Posterior cingulate gyrus (tissue), 11 donors: ENCODE measurements at regions not wholly inside any gene's neighbourhood (a gene's known extent, or its start where the extent isn't known, plus 50 kb on each side); places are given as distances from the start of the nearest gene placed in this dataset.

ENCODE experiments used
- DNase-seq, 10 donors: peaks; one replicate each; pipeline versions ENCODE4 v3.0.0 to v3.0.0-alpha.2; 2020 to 2021; ENCODE audit warnings: mixed read lengths in 3 of 10
- intact Hi-C: fragments of 100-400 bp; cut with DNase I; formaldehyde crosslinking; loops from one replicate; pipeline ENCODE4 v1.15.1; 2023

DNA sequence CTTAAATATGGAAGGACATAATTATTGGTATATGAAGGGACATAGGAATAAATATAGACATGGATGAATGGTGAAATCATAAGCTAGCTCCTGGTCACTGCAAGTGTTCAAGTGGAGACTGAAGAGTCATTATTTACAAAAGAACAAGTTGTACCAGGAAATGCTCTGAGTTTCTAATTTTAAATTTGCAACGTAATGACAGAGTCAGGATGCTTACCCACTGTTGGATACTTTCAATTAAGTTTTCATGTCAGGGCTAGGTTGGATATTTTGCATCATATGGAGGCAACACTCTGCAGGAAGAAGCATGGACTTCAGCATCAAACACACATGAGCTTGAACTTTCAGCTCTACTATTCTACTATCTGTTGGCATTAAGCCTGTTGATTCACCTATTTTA is 499.6 kb upstream of the C1orf87 start:
- no peak for DNase-seq

DNA sequence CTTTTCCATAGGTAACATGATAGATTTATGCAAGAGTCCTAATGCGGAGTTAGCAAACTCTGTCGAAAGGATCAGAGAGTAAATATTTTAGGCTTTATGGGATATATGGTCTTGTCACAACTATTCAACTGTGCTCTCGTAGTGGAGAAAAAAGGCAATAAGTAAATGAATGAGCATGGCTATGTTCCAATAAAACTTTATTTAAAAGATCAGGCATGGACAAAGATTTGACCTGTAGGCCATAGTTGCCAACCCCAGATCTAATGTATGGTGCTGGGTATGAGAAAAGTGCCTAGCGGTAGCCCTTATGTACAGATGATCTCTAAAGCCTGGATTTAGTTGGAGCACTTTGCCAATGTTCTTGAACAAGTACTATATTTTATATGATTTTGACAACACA is 498.8 kb upstream of the C1orf87 start:
- intact Hi-C loops = no loop called here
- DNase-seq = no peak

More for the DNA sequence above, 499.6 kb upstream of the C1orf87 start:
- intact Hi-C loops = no loop called here

DNA sequence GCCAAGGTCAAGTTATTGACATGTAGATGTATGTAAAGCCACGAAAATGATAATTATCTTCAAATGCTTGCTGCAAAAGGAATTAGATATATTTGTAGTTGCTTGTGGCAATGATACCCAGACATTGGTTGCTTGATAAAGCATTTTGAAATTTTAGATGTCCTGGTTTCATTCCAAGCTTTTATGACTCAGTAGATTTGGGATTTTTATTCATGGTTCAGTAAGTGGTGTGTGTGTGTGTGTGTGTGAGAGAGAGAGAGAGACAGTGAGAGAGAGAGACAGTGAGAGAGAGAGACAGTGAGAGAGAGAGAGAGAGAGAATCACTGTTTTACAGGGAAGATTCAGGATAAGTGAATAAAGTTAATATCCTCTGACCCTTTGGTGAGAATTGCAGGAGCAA is 498.2 kb upstream of the C1orf87 start:
- DNase-seq = no peak
- intact Hi-C loops = no loop called here

DNA sequence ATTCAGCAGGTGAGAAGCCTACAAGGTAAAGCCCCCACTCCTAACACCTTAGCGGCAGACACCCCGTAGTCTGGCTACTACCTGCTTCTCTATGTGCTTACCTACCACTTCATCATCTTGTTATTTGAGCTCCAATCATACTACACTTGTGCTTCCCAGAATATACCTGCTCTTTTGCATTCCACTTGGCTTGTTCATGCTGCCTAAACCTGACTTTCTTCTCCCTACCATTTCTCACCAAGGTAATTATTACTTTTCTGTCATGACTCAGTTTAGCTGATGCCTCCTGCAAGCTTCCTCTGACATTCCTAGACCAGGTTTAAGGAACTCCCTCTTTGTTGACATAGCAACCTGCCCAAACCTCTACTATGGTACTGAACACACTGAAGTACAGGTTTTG is 495.6 kb upstream of the C1orf87 start:
- no peak for DNase-seq
- intact Hi-C loops = no loop called here

DNA sequence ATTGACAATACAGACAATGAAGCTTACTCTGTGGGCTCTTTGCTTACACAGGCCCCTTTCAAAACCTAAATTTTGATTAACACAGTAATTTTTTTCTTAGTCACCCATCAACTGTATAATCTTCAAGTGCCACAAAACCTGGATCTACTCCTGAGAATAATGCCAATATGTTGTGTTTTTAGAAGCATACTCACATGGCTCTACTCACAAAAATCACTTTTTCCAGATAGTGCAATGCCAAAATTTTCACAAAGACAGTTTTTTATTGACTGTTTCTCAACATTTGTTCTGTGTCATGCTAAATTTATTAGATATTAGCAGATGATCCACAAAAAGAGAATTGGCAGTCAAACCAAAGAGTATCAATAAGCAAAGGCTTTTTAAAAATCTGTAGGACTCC is 493.7 kb upstream of the C1orf87 start:
- no peak for DNase-seq

DNA sequence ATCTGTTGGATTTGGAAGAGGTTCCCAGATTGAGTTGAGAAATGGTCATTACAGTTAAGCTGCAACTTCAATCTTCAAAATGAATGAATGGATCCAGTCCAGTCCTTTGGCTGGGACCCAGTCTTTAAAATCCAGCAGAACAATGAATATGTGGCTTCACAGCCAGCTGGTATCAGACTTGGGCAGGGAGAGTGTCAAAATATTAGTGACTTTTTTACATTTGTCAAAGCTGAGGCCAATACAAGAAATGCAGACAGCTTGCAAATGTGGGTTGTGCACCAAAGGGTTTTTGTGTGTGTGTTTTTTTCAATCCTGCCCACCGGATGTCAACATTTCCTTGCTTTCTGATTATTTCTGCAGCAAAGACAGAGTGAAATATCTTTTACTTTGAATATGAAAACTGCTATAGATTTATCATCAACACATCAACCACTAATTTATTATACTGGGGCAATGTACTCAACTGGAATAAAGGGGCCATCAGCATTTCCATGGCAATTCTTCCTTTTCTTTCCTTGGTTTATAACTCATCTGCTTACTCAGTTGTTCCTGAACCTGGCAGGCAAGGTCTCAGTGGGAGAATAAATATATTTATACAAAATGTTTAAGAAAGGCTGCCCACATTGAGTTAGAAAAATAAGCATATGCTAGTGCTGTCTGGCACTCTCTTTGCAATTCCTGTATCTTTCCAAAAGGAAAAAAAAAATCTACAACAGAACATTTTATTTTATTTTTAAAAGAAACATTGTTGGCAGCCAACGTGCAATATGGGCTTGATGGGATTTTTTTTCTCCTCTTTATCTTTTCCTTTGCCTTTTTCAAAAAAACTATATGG is 491.6 kb upstream of the C1orf87 start:
- peak in 1 of 10 donors; percentile 3 for DNase-seq
- intact Hi-C loops = no loop called here

More for the DNA sequence above, 493.7 kb upstream of the C1orf87 start:
- intact Hi-C loops = no loop called here

DNA sequence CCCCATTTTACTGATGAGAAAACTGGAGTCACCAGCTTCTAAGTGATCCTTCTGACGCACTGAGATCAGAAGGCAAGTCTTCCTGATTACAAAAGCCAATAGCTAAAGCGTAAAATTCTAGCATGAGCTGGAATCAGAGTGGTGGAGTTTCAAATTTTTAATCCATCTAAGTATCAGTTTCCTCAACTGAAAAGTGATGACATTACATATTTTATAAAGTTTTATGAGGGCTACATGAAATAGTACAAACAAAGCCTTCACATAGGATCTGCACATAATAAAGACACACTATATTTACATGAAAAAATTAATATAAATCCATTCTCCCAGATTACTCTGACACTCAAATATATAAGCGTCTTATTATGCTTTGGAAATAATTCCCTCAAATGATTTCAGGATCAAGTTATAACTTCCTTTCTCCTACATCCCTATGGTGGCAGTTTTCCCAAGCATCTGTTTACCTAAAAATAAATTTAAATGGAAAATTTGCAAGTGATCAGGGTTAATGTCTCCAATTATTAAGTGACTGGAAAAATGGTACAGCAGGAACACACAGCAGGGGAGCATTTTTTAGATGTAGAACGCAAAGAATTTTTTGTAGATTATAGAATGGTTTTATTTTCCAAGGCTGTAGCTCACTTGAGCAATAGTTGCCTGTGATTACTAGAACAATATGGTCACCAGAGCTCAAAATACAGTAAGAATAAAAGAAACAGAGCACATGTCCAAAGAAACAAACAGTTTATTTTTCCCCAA is 490.4 kb upstream of the C1orf87 start:
- intact Hi-C loops = no loop called here
- no peak for DNase-seq

DNA sequence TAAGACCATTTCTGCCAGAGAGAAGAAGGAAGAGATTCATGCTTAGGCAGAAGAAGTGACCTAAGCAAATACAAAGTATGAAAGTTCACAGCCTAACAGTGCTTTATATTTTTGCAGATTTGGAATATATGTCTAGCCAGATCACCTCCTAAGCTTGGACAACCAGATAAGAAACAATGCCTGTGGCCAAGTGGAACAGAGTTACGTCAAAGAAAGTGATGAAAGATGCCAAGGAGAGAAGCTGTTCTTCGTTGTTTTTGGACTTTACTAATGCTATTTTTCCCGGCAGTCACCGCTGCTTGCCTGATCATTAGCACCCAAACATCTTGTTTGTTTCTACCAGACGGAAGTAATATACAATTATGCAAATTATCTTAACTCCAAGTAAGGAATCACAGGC is 489.2 kb upstream of the C1orf87 start:
- no peak for DNase-seq
- intact Hi-C loops = no loop called here

DNA sequence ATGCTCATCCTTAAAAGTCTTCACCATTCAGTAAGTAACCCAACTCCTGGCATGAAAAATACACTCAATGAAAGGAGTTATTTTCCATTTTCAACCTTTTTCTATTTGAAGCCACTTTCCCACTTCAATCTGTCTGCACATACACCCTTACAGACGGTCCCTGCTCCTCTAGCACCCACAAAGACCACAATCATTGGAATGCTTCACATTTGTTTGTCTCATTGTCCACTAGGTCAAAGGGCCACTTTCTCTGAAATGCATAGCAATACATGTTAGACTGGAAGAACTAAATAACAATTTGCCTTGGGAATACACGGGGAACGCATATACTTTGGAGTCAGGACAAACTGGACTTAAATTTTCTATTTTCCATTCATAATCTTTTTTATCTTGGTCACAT is 487.1 kb upstream of the C1orf87 start:
- no peak for DNase-seq
- intact Hi-C loops = no loop called here

DNA sequence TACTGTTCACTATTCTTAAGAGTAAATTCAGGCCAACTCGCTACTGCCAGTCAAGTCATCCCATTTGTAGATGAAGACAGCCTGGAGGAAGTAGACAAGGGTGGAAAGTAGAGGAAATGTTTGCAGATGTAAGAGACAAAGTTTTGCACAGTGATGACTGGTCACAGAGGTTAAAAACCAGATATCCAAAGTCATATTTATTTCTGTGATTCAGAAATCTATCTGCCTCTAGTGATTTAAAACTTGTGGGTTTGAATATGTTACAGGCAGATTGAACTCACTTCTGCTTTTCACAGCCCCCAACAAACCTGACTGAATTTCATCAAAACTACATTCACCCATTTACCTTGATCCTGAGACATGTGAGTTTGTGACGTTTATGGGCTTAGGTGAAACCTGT is 484.7 kb upstream of the C1orf87 start:
- DNase-seq = no peak
- intact Hi-C loops = no loop called here

DNA sequence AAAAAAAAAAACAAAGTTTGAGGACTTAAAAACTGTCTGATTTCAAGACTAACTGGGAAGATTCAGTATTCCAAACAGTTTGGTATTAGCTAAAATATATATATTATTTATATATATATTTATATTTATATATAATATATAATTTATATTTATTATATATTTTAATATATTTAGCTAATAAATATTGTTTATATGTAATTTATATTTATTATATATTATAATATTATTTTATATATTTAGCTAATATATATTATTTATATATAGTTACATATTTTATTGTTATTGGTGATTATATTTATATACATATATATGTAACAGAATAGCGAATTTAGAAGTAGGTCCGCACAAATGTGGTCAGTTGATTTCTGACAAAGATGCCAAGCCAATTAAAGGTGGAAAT is 480.2 kb upstream of the C1orf87 start:
- no peak for DNase-seq
- intact Hi-C loops = no loop called here

DNA sequence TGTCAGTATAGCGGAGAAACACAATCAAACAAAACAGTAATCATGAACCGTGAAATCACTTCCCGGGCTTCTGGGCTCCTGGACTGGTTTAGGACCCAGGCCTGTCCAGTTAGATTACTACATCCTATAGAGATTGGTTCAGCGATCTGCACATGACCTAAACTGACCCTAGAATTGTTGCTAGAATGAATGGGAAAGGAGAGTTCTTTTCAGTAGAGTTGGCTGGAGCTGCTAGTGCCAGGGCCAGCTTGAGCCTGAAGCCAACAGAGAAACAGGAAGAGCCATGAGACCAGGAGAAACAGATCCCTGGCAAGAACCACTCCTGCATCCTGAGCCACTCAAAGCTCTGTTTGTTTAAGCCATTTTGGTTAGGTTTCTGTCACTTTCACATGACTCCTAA is 474.3 kb upstream of the C1orf87 start:
- peak in 1 of 10 donors; percentile 7 for DNase-seq
- intact Hi-C loops = no loop called here

DNA sequence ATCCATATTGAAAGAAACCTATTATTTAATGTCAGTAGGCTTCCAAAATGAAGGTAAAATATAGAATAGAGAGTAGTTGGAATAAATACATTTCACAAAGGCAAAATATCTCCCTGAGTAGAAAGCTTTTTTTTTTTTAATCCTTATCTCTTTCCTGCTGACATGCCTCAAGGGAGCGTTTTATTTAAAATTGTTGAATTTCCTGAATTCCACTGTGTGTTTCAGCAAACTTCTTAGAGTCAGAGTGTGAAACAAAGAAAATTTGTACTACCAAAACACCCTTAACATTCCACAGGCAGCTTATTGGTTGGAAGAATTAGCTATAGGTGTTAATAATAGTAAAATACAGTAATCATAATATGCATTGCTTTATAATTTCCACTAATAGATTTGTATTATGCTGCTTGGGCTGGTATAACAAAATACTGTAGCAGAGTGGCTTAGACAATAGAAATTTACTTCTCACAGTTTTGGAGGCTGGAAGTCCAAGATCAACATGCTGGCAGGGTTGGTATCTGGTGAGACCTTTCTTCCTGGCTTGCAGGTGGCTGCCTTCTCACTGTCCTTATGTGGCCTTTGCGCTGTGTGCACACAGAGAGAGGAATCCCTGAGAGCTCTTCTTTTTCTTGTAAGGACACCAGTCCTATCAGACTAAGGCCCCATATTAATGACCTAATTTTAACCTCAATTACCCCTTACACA is 468.4 kb upstream of the C1orf87 start:
- DNase-seq = no peak
- intact Hi-C loops = no loop called here

DNA sequence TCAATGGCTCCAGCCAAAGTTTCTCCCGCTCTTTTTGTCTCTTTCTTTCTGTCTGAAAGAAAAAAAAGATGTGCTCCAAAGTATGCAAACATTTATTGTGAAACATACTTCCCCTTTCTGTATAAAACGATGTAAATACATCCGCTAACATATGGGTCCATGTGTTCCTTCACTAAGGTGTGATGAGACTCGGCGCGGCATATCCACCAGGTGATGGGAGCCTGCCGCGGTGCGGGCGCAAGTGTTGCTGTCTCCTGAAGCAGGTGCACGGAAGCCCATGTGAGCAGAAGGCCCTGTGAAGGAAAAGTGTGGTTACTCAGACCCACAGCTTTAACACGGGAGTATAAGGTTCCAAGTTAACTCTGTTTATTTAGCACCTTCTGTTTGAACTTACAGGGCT is 466.6 kb upstream of the C1orf87 start:
- intact Hi-C loops = no loop called here
- peak in 2 of 10 donors; percentile 45 to 68 for DNase-seq

DNA sequence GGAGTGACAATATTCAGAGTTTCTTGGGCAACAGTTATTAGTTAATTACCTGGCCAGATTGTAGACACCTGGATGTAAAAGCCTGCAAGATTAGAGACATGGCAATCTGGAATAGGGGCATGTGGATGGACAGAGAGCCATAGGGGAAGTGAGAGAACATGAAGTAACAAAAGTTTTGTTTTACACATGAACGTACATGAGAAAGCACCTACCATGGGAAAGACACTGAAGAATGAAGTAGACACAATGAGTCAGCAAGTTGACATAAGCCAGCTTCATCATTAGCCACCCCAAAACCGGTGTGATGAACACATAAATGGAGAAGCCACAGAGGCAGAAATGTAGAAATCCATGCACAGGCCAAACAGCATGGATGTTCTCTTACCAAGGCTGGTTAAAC is 462.1 kb upstream of the C1orf87 start:
- intact Hi-C loops = no loop called here
- no peak for DNase-seq

DNA sequence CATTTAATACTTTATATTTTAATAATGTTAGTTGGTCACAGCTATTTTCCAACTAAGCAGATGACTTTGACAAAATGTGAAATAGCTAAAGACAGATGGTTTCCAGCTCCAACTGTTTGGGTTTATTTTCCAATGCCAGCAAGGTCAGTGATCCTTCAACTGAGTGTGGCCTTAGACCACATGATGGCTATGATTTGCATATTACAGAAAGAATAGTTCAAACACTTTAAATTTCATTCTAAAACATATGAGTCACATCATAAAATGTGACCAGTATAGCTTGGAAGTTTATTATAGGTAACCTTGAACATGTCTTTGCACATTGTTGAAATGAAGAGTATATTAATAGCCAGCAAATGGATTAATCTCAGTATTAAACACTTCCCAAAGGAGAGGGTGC is 454.0 kb upstream of the C1orf87 start:
- intact Hi-C loops = no loop called here
- DNase-seq = no peak

DNA sequence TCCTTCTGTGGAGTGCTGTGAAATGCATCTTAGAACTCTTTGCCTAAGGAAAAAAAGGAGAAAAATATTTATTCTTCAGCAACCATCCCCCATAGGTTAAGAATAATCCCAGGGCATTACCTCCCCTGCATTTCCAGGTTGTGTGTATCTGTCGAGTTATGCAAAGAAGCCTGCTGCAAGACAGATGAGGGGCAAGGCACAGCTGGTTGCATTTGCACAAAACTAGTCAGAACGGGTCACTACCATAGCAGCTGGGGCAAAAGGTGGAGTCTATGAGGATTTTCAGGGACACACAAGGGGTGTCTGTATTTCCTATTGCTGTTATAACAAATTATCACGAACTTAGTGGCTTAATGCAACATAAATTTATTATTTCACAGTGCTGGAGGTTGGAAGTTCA is 443.4 kb upstream of the C1orf87 start:
- DNase-seq = no peak
- intact Hi-C loops = no loop called here

DNA sequence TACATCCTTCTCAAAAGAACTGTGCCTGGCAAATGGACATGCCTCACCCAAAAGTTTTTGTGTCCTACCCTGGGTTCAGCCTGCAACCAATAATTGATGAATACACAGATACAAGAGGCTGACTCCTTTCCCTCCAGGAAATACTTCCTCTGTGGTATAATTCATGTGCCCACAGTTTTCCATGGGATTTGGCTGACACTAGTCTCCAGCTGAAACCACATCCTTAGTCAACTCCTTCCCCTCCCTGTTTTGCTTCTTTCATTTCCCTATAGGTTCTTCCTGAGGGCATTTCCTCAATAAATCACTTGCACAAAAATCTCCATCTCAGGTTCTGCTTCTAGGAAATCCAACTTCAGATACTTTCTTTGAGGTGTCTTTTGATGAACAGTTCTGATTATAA is 436.6 kb upstream of the C1orf87 start:
- DNase-seq = no peak
- intact Hi-C loops = no loop called here

DNA sequence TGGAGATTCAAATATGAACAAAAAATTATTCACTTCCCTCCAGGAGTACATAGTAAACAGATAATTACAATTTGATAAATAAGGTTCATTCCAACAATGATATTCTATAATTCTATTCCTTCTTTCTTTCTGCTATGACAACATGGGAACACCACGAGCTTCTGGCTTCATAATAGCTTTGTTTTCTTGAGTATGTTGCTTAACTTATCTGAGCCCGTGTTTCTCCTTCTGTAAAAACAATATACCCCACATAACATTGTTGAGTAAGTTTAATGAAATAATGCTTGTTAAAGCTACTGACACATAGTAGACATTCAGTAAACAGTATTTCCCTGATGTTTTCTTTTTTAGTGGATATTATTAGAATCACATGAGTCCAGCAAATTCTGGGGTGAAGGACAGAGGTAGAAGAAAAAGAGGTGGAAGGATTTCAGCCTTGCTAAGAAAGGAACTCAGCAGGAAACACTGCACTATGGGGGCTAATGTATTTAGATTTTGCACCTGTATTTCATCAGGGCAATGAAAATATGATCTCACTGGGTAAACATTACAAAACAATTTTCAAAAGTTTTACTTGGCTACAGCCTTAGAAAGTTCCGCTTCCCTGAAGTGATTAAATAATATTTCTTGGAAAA is 430.8 kb upstream of the C1orf87 start:
- no peak for DNase-seq
- intact Hi-C loops = no loop called here

DNA sequence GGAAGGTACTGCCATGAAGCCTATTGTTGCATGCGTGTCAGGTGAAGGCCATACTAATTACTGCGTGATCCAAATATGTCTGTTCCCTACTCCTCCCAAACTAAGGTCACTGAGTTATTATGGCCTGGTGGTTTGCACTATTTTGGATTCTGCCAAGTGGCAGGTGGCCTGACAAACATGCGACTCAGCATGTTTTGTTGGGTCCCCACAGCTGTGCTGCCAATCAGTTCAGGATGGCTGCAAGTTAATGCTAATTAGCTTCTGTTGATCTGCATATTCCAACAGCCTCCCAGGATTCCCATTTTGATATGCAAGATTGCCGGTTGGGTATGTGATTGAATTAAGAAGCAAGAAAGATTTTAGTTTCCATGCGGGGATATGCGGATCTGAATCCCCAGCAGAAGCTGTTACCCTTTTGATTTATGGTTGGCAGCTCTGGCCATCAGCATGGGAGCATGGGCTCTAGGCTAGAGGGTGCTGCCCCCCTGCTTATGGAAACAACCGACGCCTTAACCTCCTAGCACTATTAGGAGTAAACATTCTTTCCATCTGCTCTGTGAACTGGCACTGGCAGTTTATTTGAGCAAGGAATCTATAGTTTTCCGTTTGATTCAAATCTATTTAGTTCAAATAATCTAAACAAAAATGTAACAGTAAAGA is 429.8 kb upstream of the C1orf87 start:
- no peak for DNase-seq
- intact Hi-C loops = no loop called here
